GM19395 (cell line): ENCODE measurements at regions not wholly inside any gene's neighbourhood (a gene's known extent, or its start where the extent isn't known, plus 50 kb on each side); places are given as distances from the start of the nearest gene placed in this dataset.

ENCODE experiments used
- ATAC-seq: cut with Tn5 transposase; IDR thresholded peaks from one replicate; pipeline ENCODE4 v1.9.1; 2021; ENCODE audit warnings: mild to moderate bottlenecking, moderate library complexity; ENCODE audit not compliant: unreplicated experiment

DNA sequence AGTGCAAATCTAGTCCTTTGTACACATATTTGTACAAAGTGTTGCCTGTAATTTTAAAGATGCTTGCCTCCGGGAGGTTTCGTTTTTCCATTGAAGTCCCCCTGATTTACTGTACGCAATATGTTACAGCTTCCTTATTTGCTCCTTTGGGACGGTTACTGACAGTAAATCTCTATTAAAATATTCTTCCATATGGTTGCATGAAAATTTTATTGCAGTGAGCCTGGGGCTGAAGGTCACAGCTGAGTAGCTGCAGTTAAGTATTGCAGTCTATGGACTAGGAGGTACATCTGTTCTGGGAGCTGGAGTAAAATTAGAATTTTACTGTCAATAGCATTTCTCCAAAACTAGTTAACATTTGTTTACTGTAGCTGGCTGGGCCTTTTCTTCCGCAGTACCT is 119.2 kb downstream of the ETAA1 start:
- ATAC-seq = no peak

DNA sequence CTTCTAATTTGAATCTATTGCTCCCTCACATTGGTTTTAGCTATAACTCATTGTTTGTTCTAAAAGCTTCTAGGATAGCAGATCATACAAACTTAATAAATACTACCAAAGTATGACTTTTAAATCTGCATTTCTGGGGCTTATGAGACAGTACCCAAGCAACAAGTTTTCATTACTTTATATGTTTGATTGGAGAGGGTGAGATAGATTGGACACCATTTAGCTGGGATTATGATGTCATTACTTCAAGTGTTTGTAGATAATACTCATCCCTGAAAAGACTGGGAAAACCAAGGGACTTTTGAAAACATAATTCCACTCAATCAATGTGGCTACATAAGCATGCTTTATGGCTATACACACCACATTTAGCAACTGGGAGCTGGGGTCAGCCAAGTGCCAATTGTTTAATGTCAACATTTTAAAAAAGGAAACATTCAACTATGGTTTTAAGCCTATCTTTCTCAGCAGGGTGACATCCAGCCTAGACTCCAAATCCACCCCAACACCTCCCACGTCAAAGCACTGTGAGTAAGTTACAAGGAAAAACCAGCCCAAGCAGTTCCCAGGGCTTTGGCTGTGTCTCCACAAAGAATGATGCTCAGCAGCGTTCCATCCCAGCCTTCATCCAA is 119.9 kb downstream of the ETAA1 start:
- no peak for ATAC-seq

GRCh38 chr2:67522148-67522547 is 125.0 kb downstream of the ETAA1 start:
- ATAC-seq = no peak

DNA sequence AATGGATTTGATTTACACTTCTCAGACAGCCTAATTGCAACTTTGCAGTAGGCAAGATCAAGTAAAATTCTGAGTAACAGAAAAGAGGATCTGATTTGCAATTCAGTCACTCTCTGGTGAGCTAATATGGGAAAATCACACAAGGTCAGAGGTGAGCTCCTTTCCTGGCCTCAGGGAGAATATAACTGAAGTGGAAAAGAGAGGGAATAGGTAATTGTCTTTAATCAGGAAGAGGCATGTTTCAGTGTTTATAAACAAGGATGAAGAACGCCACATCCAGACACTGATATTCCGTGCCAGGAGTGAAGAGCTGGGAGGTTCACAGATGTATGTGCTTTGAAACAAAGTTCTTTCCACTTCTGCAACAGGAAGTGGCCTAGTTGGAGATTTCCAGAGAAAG is 127.1 kb downstream of the ETAA1 start:
- no peak for ATAC-seq

DNA sequence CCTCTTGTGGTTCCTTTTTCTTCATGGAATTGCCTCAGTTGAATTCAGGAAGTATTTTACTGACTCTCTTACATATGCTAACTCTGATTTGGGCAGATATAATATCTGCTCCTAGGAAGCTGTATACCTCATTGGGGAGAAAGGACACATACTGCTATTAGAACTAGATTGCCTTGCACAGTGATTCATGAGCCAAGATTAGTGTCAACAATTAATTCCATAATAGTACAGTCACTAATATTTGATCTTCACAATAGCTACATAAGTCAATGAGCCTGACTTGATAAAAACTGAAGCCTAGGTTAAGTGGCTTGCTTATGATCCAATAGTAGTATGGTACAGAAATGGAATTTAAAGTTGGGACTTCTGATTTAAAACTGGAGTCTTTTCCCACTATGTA is 127.6 kb downstream of the ETAA1 start:
- no peak for ATAC-seq

GRCh38 chr2:67526283-67526682 is 129.2 kb downstream of the ETAA1 start:
- ATAC-seq = no peak

GRCh38 chr2:67528320-67528719 is 131.2 kb downstream of the ETAA1 start:
- no peak for ATAC-seq

DNA sequence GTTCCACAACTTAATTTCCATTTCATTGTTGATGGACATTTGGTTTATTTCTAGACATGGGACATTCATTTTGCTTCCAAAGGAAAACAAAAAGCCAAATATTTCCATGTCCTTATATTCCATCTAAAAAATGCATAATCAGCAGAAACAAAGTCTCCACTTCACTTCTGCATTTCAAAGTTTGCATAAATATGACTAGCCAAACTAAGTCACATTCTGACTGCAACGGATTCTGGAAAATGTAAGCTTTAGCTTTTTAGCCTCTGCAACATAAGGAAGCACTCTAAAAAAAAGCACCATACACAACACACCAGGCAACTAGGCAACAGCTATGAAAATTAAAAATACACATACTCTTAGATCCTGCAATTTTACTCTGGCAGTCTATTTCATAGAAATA is 135.3 kb downstream of the ETAA1 start:
- no peak for ATAC-seq

DNA sequence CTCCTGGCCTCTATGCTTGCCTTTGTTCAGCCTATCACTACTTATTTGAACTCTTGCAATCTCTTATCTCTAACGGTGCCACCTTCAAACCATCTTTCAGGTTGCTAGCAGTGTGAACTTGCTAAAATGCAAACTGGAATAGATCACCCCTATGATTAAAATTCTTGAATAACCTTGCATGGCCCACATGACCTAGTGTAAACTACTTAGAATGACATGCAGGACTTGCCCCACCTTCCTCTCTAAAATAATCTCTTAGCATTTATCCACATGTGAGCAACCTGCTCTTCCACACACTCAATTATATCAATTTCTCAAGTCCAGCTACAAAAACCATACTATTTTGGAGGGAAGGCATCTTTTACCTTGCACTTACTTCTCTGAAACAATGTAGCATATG is 137.6 kb downstream of the ETAA1 start:
- no peak for ATAC-seq

- no peak for ATAC-seq
Measured at GRCh38 chr2:67540962-67541361, 143.8 kb downstream of the ETAA1 start.

GRCh38 chr2:67544286-67544685 is 147.2 kb downstream of the ETAA1 start:
- no peak for ATAC-seq

DNA sequence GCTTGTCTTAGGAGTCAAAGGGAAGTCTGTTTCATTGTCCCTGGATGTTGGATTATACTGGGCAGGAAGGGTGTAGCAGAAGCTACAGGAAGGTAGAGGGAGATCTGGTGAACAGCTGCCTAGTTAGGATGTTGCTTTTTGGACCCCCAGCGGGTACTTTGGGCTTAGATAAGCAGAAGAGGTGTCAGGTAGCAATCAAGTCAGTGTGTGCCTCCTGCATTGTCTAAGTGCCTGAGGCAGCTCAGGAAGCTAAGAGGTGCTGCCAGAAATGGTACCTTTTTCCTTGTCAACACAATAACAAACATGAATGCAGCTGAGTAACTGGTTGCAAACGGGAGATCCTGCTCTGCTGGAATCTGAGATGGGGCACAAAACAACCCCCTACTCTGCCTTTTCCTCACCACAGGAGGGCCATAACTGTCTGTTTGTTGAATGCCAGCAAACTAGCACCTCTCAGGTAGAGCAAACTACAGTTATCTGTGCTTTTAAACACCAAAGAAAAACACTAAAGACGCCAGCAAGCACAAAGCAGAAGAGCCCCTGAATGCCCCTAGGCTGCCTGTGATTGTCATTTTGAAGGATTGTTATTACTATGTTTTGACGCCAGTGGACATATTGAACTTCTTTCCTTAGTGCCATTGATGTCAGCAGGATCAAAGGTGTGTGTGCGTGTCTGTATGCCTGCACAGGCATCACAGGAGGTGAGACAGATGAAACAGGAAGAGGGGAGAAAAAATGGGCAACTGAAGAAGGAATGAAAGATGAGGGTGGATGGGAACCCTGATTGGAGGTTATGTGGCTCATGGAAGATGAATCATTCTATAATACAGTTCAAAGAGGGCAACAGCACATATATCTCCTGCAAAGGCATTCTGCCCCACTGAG is 151.4 kb downstream of the ETAA1 start:
- no peak for ATAC-seq

- no peak for ATAC-seq
Measured at GRCh38 chr2:67559156-67559555, 162.0 kb downstream of the ETAA1 start.

GRCh38 chr2:67560771-67561456 is 163.8 kb downstream of the ETAA1 start:
- ATAC-seq = no peak

- no peak for ATAC-seq
Measured at GRCh38 chr2:67561457-67561965, 164.4 kb downstream of the ETAA1 start.

DNA sequence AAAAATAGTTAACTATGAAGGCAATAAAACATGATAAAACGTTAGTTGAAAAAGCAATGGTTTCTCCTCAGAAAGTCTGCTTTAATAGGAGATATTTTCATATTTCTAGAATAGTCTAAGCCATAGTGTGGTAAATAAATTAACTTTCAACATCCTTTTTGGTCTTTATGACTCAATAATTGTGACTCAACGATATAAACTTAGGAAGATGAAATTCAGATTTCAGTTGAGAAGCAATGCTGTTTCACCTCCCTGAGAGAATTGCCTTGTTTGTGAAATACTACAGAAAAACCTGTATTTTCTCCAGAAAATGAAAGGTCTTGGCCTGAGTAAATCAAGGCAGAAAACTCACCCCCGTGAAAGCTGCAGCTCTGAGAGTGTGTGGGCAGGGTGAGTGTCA is 166.9 kb downstream of the ETAA1 start:
- ATAC-seq = no peak

- no peak for ATAC-seq
Measured at GRCh38 chr2:67564626-67565025, 167.5 kb downstream of the ETAA1 start.

- ATAC-seq = no peak
Measured at GRCh38 chr2:67565262-67565661, 168.1 kb downstream of the ETAA1 start.

GRCh38 chr2:67565761-67566160 is 168.6 kb downstream of the ETAA1 start:
- ATAC-seq = no peak

- no peak for ATAC-seq
Measured at GRCh38 chr2:67566285-67566684, 169.2 kb downstream of the ETAA1 start.

DNA sequence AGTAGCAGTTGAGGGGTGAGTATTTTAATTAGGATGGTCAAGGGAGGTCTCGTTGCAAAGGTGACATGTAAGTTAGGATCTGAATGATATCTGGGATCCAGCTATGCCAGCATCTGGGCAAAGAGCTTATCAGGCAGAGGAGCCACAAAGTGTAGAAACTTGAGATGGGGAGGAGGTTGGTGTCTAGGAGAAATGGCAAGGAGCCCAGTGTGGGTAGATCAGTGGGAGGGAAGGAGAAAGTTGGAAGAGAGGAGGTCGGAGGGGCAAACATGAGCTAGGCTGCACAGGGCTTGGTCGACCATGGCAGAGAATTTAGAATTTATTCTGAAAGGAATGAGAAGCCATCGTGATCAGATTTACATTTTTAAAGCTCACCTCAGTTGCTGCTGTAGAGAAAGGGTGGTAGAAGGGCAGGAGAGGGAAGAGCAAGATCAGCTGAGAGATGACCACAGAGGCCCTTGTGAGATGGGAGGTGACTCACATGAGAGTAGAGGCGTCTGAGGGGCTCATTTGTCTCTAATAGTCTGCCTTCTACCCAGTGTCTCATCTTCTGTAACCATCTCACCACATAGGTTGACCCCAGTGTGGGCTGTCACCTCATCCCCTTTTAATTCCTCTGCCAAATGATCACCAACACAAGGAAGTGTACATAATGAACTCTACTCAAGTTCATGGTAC is 170.0 kb downstream of the ETAA1 start:
- no peak for ATAC-seq
